WI38 (cell line): ENCODE measurements at regions not wholly inside any gene's neighbourhood (a gene's known extent, or its start where the extent isn't known, plus 50 kb on each side); places are given as distances from the start of the nearest gene placed in this dataset.

ENCODE experiments used
- H3K4me3 ChIP-seq: 2 replicates; pipeline ENCODE4 v1.5.1; 2011; ENCODE audit warnings: low read depth, mild to moderate bottlenecking, control low read depth, low read length
- CTCF ChIP-seq: IDR thresholded peaks from 2 replicates; pipeline ENCODE4 v1.5.1; 2012; ENCODE audit warnings: low read depth, mild to moderate bottlenecking, control low read depth, low read length

- no peak overlapping the region for H3K4me3 ChIP-seq
- TF ChIP-seq CTCF, result no peak
These were observed 146.9 kb downstream of the TFEC start for GRCh38 chr7:115883629-115884028.

- no peak for TF ChIP-seq CTCF
- H3K4me3 ChIP-seq, result no peak overlapping the region
These were observed 149.1 kb downstream of the TFEC start for GRCh38 chr7:115881476-115881875.

- H3K4me3 ChIP-seq, result no peak overlapping the region
- no peak for TF ChIP-seq CTCF
These were observed 151.4 kb downstream of the TFEC start for GRCh38 chr7:115879171-115879570.

- H3K4me3 ChIP-seq, result no peak overlapping the region
- no peak for TF ChIP-seq CTCF
These were observed 160.8 kb downstream of the TFEC start for GRCh38 chr7:115869801-115870200.

GRCh38 chr7:115869190-115869589 lies 161.4 kb downstream of the TFEC start:
- no peak for TF ChIP-seq CTCF
- H3K4me3 ChIP-seq, result no peak overlapping the region

- TF ChIP-seq CTCF, result no peak
- H3K4me3 ChIP-seq, result no peak overlapping the region
These were observed 162.2 kb downstream of the TFEC start for GRCh38 chr7:115868369-115868768.

GRCh38 chr7:115864082-115864481 lies 166.5 kb downstream of the TFEC start:
- no peak overlapping the region for H3K4me3 ChIP-seq
- no peak for TF ChIP-seq CTCF

GRCh38 chr7:115851291-115851690 lies 179.3 kb downstream of the TFEC start:
- no peak overlapping the region for H3K4me3 ChIP-seq
- 0 out of 2 replicates have a peak, but pooled peaks have one; percentile 5 for TF ChIP-seq CTCF
